Endothelial cell (in vitro differentiated cells): ENCODE measurements at regions not wholly inside any gene's neighbourhood (a gene's known extent, or its start where the extent isn't known, plus 50 kb on each side); places are given as distances from the start of the nearest gene placed in this dataset.

Source experiments
- DNase-seq: peaks from one replicate; pipeline ENCODE4 v3.0.0; 2021; ENCODE audit warnings: low spot score
- H3K27ac Mint-ChIP-seq: one replicate; pipeline ENCODE4 v1.8.0; 2021; ENCODE audit warnings: mixed read lengths, inconsistent platforms; ENCODE audit not compliant: unreplicated experiment
- H3K27me3 Mint-ChIP-seq: one replicate; pipeline ENCODE4 v1.8.0; 2021; ENCODE audit warnings: mild to moderate bottlenecking, moderate library complexity, mixed read lengths, inconsistent platforms; ENCODE audit not compliant: unreplicated experiment
- H3K36me3 Mint-ChIP-seq: one replicate; pipeline ENCODE4 v1.8.0; 2021; ENCODE audit warnings: mild to moderate bottlenecking, low read depth, mixed read lengths, inconsistent platforms; ENCODE audit not compliant: unreplicated experiment
- H3K4me1 Mint-ChIP-seq: one replicate; pipeline ENCODE4 v1.8.0; 2021; ENCODE audit warnings: mild to moderate bottlenecking, mixed read lengths, inconsistent platforms; ENCODE audit not compliant: unreplicated experiment
- H3K4me3 Mint-ChIP-seq: one replicate; pipeline ENCODE4 v1.8.0; 2021; ENCODE audit warnings: mild to moderate bottlenecking, mixed read lengths, inconsistent platforms; ENCODE audit not compliant: unreplicated experiment
- H3K9me3 Mint-ChIP-seq: one replicate; pipeline ENCODE4 v1.8.0; 2021; ENCODE audit warnings: mixed read lengths, inconsistent platforms; ENCODE audit not compliant: unreplicated experiment
- CTCF ChIP-seq: fragments of 200-600 bp; sonication (generic); IDR thresholded peaks from one replicate; pipeline ENCODE4 v1.5.0; 2021; ENCODE audit warnings: antibody characterized with exemption; ENCODE audit not compliant: unreplicated experiment

- TF ChIP-seq CTCF, result no peak
- peaks cover 2% of the 10 kb centered on the region for H3K27me3 Mint-ChIP-seq
- H3K9me3 Mint-ChIP-seq, result no peaks in the 10 kb centered on the region
- H3K4me3 Mint-ChIP-seq, result no peak overlapping the region
- no peak overlapping the region for H3K27ac Mint-ChIP-seq
- DNase-seq, result no peak
- H3K4me1 Mint-ChIP-seq, result peaks cover 15% of the 10 kb centered on the region
- H3K36me3 Mint-ChIP-seq, result peaks cover 6% of the 10 kb centered on the region
Measured at GRCh38 chr21:33981391-33982101, 65.9 kb upstream of the ATP5PO start.

GRCh38 chr21:33980276-33980916, 64.8 kb upstream of the ATP5PO start:
- Mint-ChIP-seq H3K9me3 (no peaks in the 10 kb centered on the region), H3K4me1 (peaks cover 24% of the 10 kb centered on the region), H3K4me3 (no peak overlapping the region), H3K36me3 (peaks cover 5% of the 10 kb centered on the region), H3K27ac (no peak overlapping the region), H3K27me3 (peaks cover under 1% of the 10 kb centered on the region)
- TF ChIP-seq CTCF, result no peak
- no peak for DNase-seq

GRCh38 chr21:33978585-33978984, 63.0 kb upstream of the ATP5PO start:
- Mint-ChIP-seq H3K4me3 (no peak overlapping the region), H3K27ac (no peak overlapping the region), H3K27me3 (no peaks in the 10 kb centered on the region), H3K36me3 (no peaks in the 10 kb centered on the region), H3K4me1 (peaks cover 23% of the 10 kb centered on the region), H3K9me3 (no peaks in the 10 kb centered on the region)
- no peak for TF ChIP-seq CTCF
- no peak for DNase-seq

GRCh38 chr21:33977721-33978369, 62.2 kb upstream of the ATP5PO start:
- no peaks in the 10 kb centered on the region for H3K9me3 Mint-ChIP-seq
- H3K4me3 Mint-ChIP-seq, result no peak overlapping the region
- H3K27me3 Mint-ChIP-seq, result no peaks in the 10 kb centered on the region
- no peak for TF ChIP-seq CTCF
- H3K36me3 Mint-ChIP-seq, result no peaks in the 10 kb centered on the region
- no peak overlapping the region for H3K27ac Mint-ChIP-seq
- DNase-seq, result no peak
- H3K4me1 Mint-ChIP-seq, result peaks cover 23% of the 10 kb centered on the region
